Neural cell (in vitro differentiated cells): ENCODE measurements at regions not wholly inside any gene's neighbourhood (a gene's known extent, or its start where the extent isn't known, plus 50 kb on each side); places are given as distances from the start of the nearest gene placed in this dataset.
A peak's percentile ranks its signal among the peaks of the same experiment; 100 is the strongest.
"Not testable (repeated sequence)": the region's sequence is repeated elsewhere in the genome, so short reads cannot be mapped to it uniquely, and the experiment has no call there.

Experiments
- H2AFZ ChIP-seq: fragments of 200-600, 300-800 bp; sonication (generic), shearing (Covaris generic); 2 replicates; pipeline ENCODE4 v1.6.0; 2014; ENCODE audit warnings: low read depth, mild to moderate bottlenecking, antibody characterized with exemption, low read length, moderate library complexity
- H3F3A ChIP-seq: fragments of 200-600 bp; shearing (Covaris generic); 2 replicates; pipeline ENCODE4 v1.6.1; 2016; ENCODE audit warnings: mild to moderate bottlenecking, moderate library complexity, mixed read lengths, antibody characterized with exemption, low read length; ENCODE audit not compliant: insufficient read depth, poor library complexity, severe bottlenecking
- H3K27ac ChIP-seq: fragments of 200-600, 300-800 bp; sonication (generic), shearing (Covaris generic); 2 replicates; pipeline ENCODE4 v1.5.1; 2014; ENCODE audit warnings: mild to moderate bottlenecking, low read length, moderate library complexity
- H3K27me3 ChIP-seq: fragments of 300-800, 200-600 bp; sonication (generic), shearing (Covaris generic); 2 replicates; pipeline ENCODE4 v1.6.0; 2014; ENCODE audit warnings: mild to moderate bottlenecking, low read depth, low read length, moderate library complexity; ENCODE audit not compliant: insufficient read depth
- H3K36me3 ChIP-seq: fragments of 300-800, 200-600 bp; sonication (generic), shearing (Covaris generic); 2 replicates; pipeline ENCODE4 v1.5.1; 2014; ENCODE audit warnings: mild to moderate bottlenecking, antibody characterized with exemption, low read length, moderate library complexity; ENCODE audit not compliant: insufficient read depth
- H3K4me2 ChIP-seq: fragments of 300-800, 200-600 bp; sonication (generic), shearing (Covaris generic); 2 replicates; pipeline ENCODE4 v1.6.0; 2014; ENCODE audit warnings: mild to moderate bottlenecking, low read length
- H3K4me3 ChIP-seq: fragments of 300-800, 200-600 bp; sonication (generic), shearing (Covaris generic); 2 replicates; pipeline ENCODE4 v1.5.1; 2014; ENCODE audit warnings: mild to moderate bottlenecking, low read length, moderate library complexity
- H3K79me2 ChIP-seq: fragments of 200-600 bp; shearing (Covaris generic); replicated peaks from 2 replicates; pipeline ENCODE4 v1.6.0; 2014; ENCODE audit warnings: mild to moderate bottlenecking, low read length, moderate library complexity; ENCODE audit not compliant: insufficient read depth
- H3K9ac ChIP-seq: fragments of 300-800, 200-600 bp; sonication (generic), shearing (Covaris generic); 2 replicates; pipeline ENCODE4 v1.6.1; 2016; ENCODE audit warnings: mild to moderate bottlenecking, low read length, mixed read lengths
- H3K9me2 ChIP-seq: fragments of 200-600 bp; shearing (Covaris generic); 2 replicates; pipeline ENCODE4 v1.6.1; 2016; ENCODE audit warnings: mild to moderate bottlenecking, low read length, mixed read lengths; ENCODE audit not compliant: insufficient read depth
- H3K9me3 ChIP-seq: fragments of 200-600, 300-800 bp; sonication (generic), shearing (Covaris generic); 2 replicates; pipeline ENCODE4 v1.6.1; 2016; ENCODE audit warnings: mild to moderate bottlenecking, mixed run types, low read length, moderate library complexity, mixed read lengths
- H4K20me1 ChIP-seq: fragments of 200-600 bp; shearing (Covaris generic); 2 replicates; pipeline ENCODE4 v1.6.1; 2016; ENCODE audit warnings: mild to moderate bottlenecking, mixed run types; ENCODE audit not compliant: insufficient read depth
- EP300 ChIP-seq: fragments of 450-650 bp; conservative IDR thresholded peaks from 2 replicates; pipeline ENCODE4 v1.6.1; 2014; ENCODE audit warnings: antibody characterized with exemption, mild to moderate bottlenecking, moderate library complexity; ENCODE audit not compliant: poor library complexity, severe bottlenecking
- EZH2 ChIP-seq: fragments of 200-600, 300-800 bp; shearing (Covaris generic), sonication (generic); IDR thresholded peaks from 2 replicates; pipeline ENCODE4 v1.6.1; 2014; ENCODE audit warnings: antibody characterized with exemption, low read length, borderline replicate concordance, mild to moderate bottlenecking; ENCODE audit not compliant: insufficient read depth, poor library complexity, severe bottlenecking
- MXI1 ChIP-seq: fragments of 450-650 bp; conservative IDR thresholded peaks from 2 replicates; pipeline ENCODE4 v1.6.1; 2014; ENCODE audit warnings: antibody characterized with exemption, mild to moderate bottlenecking; ENCODE audit not compliant: poor library complexity, severe bottlenecking
- POLR2AphosphoS5 ChIP-seq: IDR thresholded peaks from 2 replicates; pipeline ENCODE4 v1.6.1; 2012
- RAD21 ChIP-seq: fragments of 450-650 bp; conservative IDR thresholded peaks from 2 replicates; pipeline ENCODE4 v1.6.1; 2014; ENCODE audit warnings: antibody characterized with exemption, mild to moderate bottlenecking, moderate library complexity
- SMC3 ChIP-seq: fragments of 450-650 bp; conservative IDR thresholded peaks from 2 replicates; pipeline ENCODE4 v1.6.1; 2014; ENCODE audit warnings: antibody characterized with exemption, mild to moderate bottlenecking, moderate library complexity; ENCODE audit not compliant: poor library complexity
- TAF1 ChIP-seq: IDR thresholded peaks from 2 replicates; pipeline ENCODE4 v1.6.1; 2012; ENCODE audit warnings: low read depth
- TF ChIP-seq, protein P1 (sequence below): IDR thresholded peaks from 2 replicates; pipeline ENCODE4 v1.6.1; 2012; ENCODE audit warnings: borderline replicate concordance
- TF ChIP-seq, protein P2 (sequence below): fragments of 450-650 bp; IDR thresholded peaks from 2 replicates; pipeline ENCODE4 v1.5.1; 2014; ENCODE audit warnings: antibody characterized with exemption, mild to moderate bottlenecking, moderate library complexity; ENCODE audit not compliant: poor library complexity, severe bottlenecking

DNA sequence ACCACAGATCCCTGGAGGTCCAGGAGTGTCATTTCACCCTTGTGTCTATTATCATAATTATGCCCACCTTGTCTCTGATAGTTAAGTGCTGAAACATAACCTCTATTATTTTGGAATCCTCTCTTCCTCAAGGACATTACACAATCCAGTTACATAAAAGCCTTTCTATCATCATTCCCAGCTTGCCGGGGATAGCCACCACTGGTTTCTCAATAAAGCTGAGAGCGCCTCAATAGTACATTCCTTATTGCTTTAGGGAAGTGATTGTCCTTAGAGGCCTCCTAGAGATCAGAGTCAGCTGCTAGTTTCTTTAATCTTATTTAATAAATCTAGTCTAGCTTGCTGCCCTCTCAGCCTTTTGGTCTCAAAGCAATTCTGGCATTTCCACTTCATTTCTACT is 490.0 kb upstream of the ATXN8OS start:
- TF ChIP-seq, protein P1, sequence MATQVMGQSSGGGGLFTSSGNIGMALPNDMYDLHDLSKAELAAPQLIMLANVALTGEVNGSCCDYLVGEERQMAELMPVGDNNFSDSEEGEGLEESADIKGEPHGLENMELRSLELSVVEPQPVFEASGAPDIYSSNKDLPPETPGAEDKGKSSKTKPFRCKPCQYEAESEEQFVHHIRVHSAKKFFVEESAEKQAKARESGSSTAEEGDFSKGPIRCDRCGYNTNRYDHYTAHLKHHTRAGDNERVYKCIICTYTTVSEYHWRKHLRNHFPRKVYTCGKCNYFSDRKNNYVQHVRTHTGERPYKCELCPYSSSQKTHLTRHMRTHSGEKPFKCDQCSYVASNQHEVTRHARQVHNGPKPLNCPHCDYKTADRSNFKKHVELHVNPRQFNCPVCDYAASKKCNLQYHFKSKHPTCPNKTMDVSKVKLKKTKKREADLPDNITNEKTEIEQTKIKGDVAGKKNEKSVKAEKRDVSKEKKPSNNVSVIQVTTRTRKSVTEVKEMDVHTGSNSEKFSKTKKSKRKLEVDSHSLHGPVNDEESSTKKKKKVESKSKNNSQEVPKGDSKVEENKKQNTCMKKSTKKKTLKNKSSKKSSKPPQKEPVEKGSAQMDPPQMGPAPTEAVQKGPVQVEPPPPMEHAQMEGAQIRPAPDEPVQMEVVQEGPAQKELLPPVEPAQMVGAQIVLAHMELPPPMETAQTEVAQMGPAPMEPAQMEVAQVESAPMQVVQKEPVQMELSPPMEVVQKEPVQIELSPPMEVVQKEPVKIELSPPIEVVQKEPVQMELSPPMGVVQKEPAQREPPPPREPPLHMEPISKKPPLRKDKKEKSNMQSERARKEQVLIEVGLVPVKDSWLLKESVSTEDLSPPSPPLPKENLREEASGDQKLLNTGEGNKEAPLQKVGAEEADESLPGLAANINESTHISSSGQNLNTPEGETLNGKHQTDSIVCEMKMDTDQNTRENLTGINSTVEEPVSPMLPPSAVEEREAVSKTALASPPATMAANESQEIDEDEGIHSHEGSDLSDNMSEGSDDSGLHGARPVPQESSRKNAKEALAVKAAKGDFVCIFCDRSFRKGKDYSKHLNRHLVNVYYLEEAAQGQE = peak; percentile 51
- TF ChIP-seq SMC3 (no peak), POLR2AphosphoS5 (no peak)
- Histone ChIP-seq H3K4me3 (no peak overlapping the region), H3K79me2 (no peaks in the 10 kb centered on the region), H3K9me3 (no peaks in the 10 kb centered on the region), H4K20me1 (no peaks in the 10 kb centered on the region), H3K9me2 (no peaks in the 10 kb centered on the region), H3K36me3 (no peaks in the 10 kb centered on the region), H3F3A (no peaks in the 10 kb centered on the region), H3K27ac (no peak overlapping the region), H3K4me2 (no peak overlapping the region), H2AFZ (no peak overlapping the region), H3K9ac (no peak overlapping the region), H3K27me3 (no peaks in the 10 kb centered on the region)

DNA sequence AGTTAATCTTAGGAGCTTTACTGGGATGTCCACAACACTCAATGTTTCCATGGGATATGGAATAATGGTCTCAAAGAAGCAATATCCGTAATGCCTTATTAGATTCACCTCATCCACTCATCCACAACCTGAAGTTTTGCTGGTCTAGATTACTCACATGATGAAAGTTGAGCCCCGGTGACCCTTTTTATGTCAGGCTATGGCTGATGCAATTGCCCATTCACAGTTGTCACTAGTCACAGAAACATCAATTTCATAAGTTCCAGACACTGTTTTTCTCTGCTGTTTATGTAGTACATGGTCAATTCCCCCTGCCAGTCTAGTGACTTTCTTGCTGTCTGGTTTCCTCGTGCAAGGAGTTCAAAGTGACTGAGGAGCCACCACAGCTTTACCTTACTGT is 491.2 kb upstream of the ATXN8OS start:
- H3K9ac ChIP-seq = no peak overlapping the region
- H3F3A ChIP-seq = no peaks in the 10 kb centered on the region
- TF ChIP-seq SMC3 (no peak), RAD21 (no peak), TAF1 (no peak), EP300 (no peak), EZH2 (no peak), MXI1 (no peak), POLR2AphosphoS5 (no peak)
- TF ChIP-seq, protein P2, sequence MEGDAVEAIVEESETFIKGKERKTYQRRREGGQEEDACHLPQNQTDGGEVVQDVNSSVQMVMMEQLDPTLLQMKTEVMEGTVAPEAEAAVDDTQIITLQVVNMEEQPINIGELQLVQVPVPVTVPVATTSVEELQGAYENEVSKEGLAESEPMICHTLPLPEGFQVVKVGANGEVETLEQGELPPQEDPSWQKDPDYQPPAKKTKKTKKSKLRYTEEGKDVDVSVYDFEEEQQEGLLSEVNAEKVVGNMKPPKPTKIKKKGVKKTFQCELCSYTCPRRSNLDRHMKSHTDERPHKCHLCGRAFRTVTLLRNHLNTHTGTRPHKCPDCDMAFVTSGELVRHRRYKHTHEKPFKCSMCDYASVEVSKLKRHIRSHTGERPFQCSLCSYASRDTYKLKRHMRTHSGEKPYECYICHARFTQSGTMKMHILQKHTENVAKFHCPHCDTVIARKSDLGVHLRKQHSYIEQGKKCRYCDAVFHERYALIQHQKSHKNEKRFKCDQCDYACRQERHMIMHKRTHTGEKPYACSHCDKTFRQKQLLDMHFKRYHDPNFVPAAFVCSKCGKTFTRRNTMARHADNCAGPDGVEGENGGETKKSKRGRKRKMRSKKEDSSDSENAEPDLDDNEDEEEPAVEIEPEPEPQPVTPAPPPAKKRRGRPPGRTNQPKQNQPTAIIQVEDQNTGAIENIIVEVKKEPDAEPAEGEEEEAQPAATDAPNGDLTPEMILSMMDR = no peak
- TF ChIP-seq, protein P1 = no peak
- no peaks in the 10 kb centered on the region for H3K27me3 ChIP-seq
- H3K79me2 ChIP-seq = no peaks in the 10 kb centered on the region
- no peak overlapping the region for H2AFZ ChIP-seq
- H3K4me2 ChIP-seq = no peak overlapping the region
- no peak overlapping the region for H3K27ac ChIP-seq
- H3K9me2 ChIP-seq = no peaks in the 10 kb centered on the region
- H3K9me3 ChIP-seq = no peaks in the 10 kb centered on the region
- H4K20me1 ChIP-seq = no peaks in the 10 kb centered on the region
- no peak overlapping the region for H3K4me3 ChIP-seq
- H3K36me3 ChIP-seq = no peaks in the 10 kb centered on the region

DNA sequence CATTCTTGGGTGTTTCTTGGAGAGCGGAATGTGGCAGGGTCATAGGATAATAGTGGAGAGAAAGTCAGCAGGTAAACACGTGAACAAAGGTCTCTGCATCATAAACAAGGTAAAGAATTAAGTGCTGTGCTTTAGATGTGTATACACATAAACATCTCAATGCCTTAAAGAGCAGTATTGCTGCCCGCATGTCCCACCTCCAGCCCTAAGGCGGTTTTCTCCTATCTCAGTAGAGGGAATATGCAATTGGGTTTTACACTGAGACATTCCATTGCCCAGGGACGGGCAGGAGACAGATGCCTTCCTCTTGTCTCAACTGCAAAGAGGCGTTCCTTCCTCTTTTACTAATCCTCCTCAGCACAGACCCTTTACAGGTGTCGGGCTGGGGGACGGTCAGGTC is 492.6 kb upstream of the ATXN8OS start:
- H2AFZ ChIP-seq, H3K36me3 ChIP-seq, H3F3A ChIP-seq, H3K9me3 ChIP-seq, H3K79me2 ChIP-seq, H4K20me1 ChIP-seq, H3K27ac ChIP-seq, H3K9me2 ChIP-seq, H3K4me3 ChIP-seq, H3K9ac ChIP-seq, H3K27me3 ChIP-seq, H3K4me2 ChIP-seq: not testable (repeated sequence)
